Neural progenitor cell (in vitro differentiated cells): ENCODE measurements at regions not wholly inside any gene's neighbourhood (a gene's known extent, or its start where the extent isn't known, plus 50 kb on each side); places are given as distances from the start of the nearest gene placed in this dataset.

Experiments
- DNase-seq: peaks from one replicate; pipeline ENCODE4 v3.0.0-alpha.2; 2016; ENCODE audit warnings: low spot score
- H2AFZ ChIP-seq: fragments of 200-600 bp; sonication (generic); replicated peaks from 2 replicates; pipeline ENCODE4 v1.6.1; 2016; ENCODE audit warnings: antibody characterized with exemption
- H3F3A ChIP-seq: fragments of 200-600 bp; sonication (generic); 2 replicates; pipeline ENCODE4 v1.6.1; 2016; ENCODE audit warnings: antibody characterized with exemption, low read depth
- H3K27ac ChIP-seq: fragments of 200-600 bp; sonication (generic); 2 replicates; pipeline ENCODE4 v1.5.1; 2016; ENCODE audit warnings: mild to moderate bottlenecking
- H3K27me3 ChIP-seq: fragments of 200-600 bp; sonication (generic); 2 replicates; pipeline ENCODE4 v1.6.1; 2016; ENCODE audit warnings: mild to moderate bottlenecking, moderate library complexity
- H3K36me3 ChIP-seq: fragments of 200-600 bp; sonication (generic); 2 replicates; pipeline ENCODE4 v1.5.1; 2016
- H3K4me1 ChIP-seq: fragments of 200-600 bp; sonication (generic); 2 replicates; pipeline ENCODE4 v1.6.1; 2016; ENCODE audit warnings: mixed run types
- H3K4me2 ChIP-seq: fragments of 200-600 bp; sonication (generic); 2 replicates; pipeline ENCODE4 v1.6.1; 2016
- H3K4me3 ChIP-seq: fragments of 200-600 bp; sonication (generic); 2 replicates; pipeline ENCODE4 v1.5.1; 2016
- H3K79me2 ChIP-seq: fragments of 200-600 bp; sonication (generic); 2 replicates; pipeline ENCODE4 v1.6.1; 2016; ENCODE audit warnings: low read depth
- H3K9ac ChIP-seq: fragments of 200-600 bp; sonication (generic); 2 replicates; pipeline ENCODE4 v1.6.1; 2016
- H3K9me3 ChIP-seq: fragments of 200-600 bp; sonication (generic); 2 replicates; pipeline ENCODE4 v1.5.1; 2016; ENCODE audit warnings: low read depth
- H4K20me1 ChIP-seq: fragments of 200-600 bp; sonication (generic); 2 replicates; pipeline ENCODE4 v1.6.1; 2016; ENCODE audit warnings: low read depth
- H3K27ac Mint-ChIP-seq: 3 replicates; pipeline ENCODE4 v1.8.0; 2021; ENCODE audit warnings: mixed read lengths
- H3K27me3 Mint-ChIP-seq: 2 replicates; pipeline ENCODE4 v1.8.0; 2022; ENCODE audit warnings: low read depth, mild to moderate bottlenecking, inconsistent platforms, moderate library complexity, mixed read lengths; ENCODE audit not compliant: insufficient read depth
- H3K36me3 Mint-ChIP-seq: 3 replicates; pipeline ENCODE4 v1.8.0; 2021; ENCODE audit warnings: mixed read lengths
- H3K4me1 Mint-ChIP-seq: 3 replicates; pipeline ENCODE4 v1.8.0; 2021; ENCODE audit warnings: mixed read lengths
- H3K4me3 Mint-ChIP-seq: 3 replicates; pipeline ENCODE4 v1.8.0; 2021; ENCODE audit warnings: mild to moderate bottlenecking, moderate library complexity, mixed read lengths
- H3K9me3 Mint-ChIP-seq: 3 replicates; pipeline ENCODE4 v1.8.0; 2020; ENCODE audit warnings: mixed read lengths
- CTCF ChIP-seq: fragments of 200-600 bp; sonication (generic); IDR thresholded peaks from 2 replicates; pipeline ENCODE4 v1.5.1; 2017; ENCODE audit warnings: antibody characterized with exemption, mild to moderate bottlenecking
- EZH2 ChIP-seq: fragments of 200-600 bp; sonication (generic); IDR thresholded peaks from 2 replicates; pipeline ENCODE4 v1.6.1; 2017; ENCODE audit warnings: antibody characterized with exemption, mild to moderate bottlenecking, moderate library complexity
- EZH2phosphoT487 ChIP-seq: fragments of 200-600 bp; sonication (generic); IDR thresholded peaks from 2 replicates; pipeline ENCODE4 v1.6.1; 2017; ENCODE audit warnings: antibody characterized with exemption

GRCh38 chr11:39462506-39462905 is 1996.9 kb downstream of the LRRC4C start:
- Histone ChIP-seq H3F3A (no peaks in the 10 kb centered on the region), H3K36me3 (no peaks in the 10 kb centered on the region), H3K79me2 (no peaks in the 10 kb centered on the region), H3K4me3 (no peak overlapping the region), H3K27me3 (no peaks in the 10 kb centered on the region), H2AFZ (no peak overlapping the region), H3K4me2 (no peak overlapping the region), H3K9ac (no peak overlapping the region), H3K4me1 (no peaks in the 10 kb centered on the region), H4K20me1 (no peaks in the 10 kb centered on the region), H3K27ac (no peak overlapping the region), H3K9me3 (no peaks in the 10 kb centered on the region)
- Mint-ChIP-seq H3K27me3 (peaks cover 2% of the 10 kb centered on the region), H3K9me3 (no peaks in the 10 kb centered on the region), H3K36me3 (no peaks in the 10 kb centered on the region), H3K4me3 (no peak overlapping the region), H3K27ac (no peak overlapping the region), H3K4me1 (peaks cover 4% of the 10 kb centered on the region)
- DNase-seq, result no peak
- TF ChIP-seq EZH2phosphoT487 (no peak), CTCF (no peak)

- no peak overlapping the region for H3K4me3 Mint-ChIP-seq
- no peak for DNase-seq
- Histone ChIP-seq H3K9me3 (no peaks in the 10 kb centered on the region), H4K20me1 (no peaks in the 10 kb centered on the region), H3K27ac (no peak overlapping the region), H2AFZ (no peak overlapping the region), H3K9ac (no peak overlapping the region), H3K4me1 (no peaks in the 10 kb centered on the region), H3K27me3 (no peaks in the 10 kb centered on the region), H3K4me3 (no peak overlapping the region), H3K79me2 (no peaks in the 10 kb centered on the region), H3K4me2 (no peak overlapping the region), H3F3A (no peaks in the 10 kb centered on the region), H3K36me3 (no peaks in the 10 kb centered on the region)
- H3K27ac Mint-ChIP-seq, result no peak overlapping the region
- no peaks in the 10 kb centered on the region for H3K36me3 Mint-ChIP-seq
- no peak for TF ChIP-seq EZH2phosphoT487
- TF ChIP-seq CTCF, result no peak
- TF ChIP-seq EZH2, result no peak
- H3K27me3 Mint-ChIP-seq, result peaks cover 2% of the 10 kb centered on the region
- H3K4me1 Mint-ChIP-seq, result peaks cover 4% of the 10 kb centered on the region
- H3K9me3 Mint-ChIP-seq, result no peaks in the 10 kb centered on the region
Measured at GRCh38 chr11:39461066-39461465, 1998.4 kb downstream of the LRRC4C start.

GRCh38 chr11:39459606-39460005 is 1999.8 kb downstream of the LRRC4C start:
- Histone ChIP-seq H3K36me3 (no peaks in the 10 kb centered on the region), H2AFZ (no peak overlapping the region), H3K27ac (no peak overlapping the region), H4K20me1 (no peaks in the 10 kb centered on the region), H3K79me2 (no peaks in the 10 kb centered on the region), H3K27me3 (no peaks in the 10 kb centered on the region), H3K4me1 (no peaks in the 10 kb centered on the region), H3K9ac (no peak overlapping the region), H3K4me2 (no peak overlapping the region), H3K4me3 (no peak overlapping the region), H3K9me3 (no peaks in the 10 kb centered on the region), H3F3A (no peaks in the 10 kb centered on the region)
- Mint-ChIP-seq H3K27ac (no peak overlapping the region), H3K4me3 (no peak overlapping the region), H3K4me1 (peaks cover 4% of the 10 kb centered on the region), H3K36me3 (no peaks in the 10 kb centered on the region), H3K9me3 (no peaks in the 10 kb centered on the region), H3K27me3 (peaks cover 2% of the 10 kb centered on the region)
- DNase-seq, result no peak
- TF ChIP-seq EZH2phosphoT487 (no peak), EZH2 (no peak), CTCF (no peak)

- H3K4me3 ChIP-seq, result no peak overlapping the region
- no peaks in the 10 kb centered on the region for H4K20me1 ChIP-seq
- H3K27ac ChIP-seq, result no peak overlapping the region
- H3K9me3 ChIP-seq, result no peaks in the 10 kb centered on the region
- no peaks in the 10 kb centered on the region for H3K27me3 ChIP-seq
- H3K79me2 ChIP-seq, result no peaks in the 10 kb centered on the region
- no peaks in the 10 kb centered on the region for H3K4me1 ChIP-seq
- Mint-ChIP-seq H3K27me3 (peaks cover 2% of the 10 kb centered on the region), H3K4me3 (no peak overlapping the region), H3K9me3 (no peaks in the 10 kb centered on the region), H3K27ac (no peak overlapping the region), H3K36me3 (no peaks in the 10 kb centered on the region), H3K4me1 (peaks cover 4% of the 10 kb centered on the region)
- TF ChIP-seq EZH2phosphoT487 (no peak), EZH2 (no peak), CTCF (no peak)
- no peak for DNase-seq
- no peaks in the 10 kb centered on the region for H3K36me3 ChIP-seq
- H2AFZ ChIP-seq, result no peak overlapping the region
- H3K4me2 ChIP-seq, result no peak overlapping the region
- H3F3A ChIP-seq, result no peaks in the 10 kb centered on the region
- no peak overlapping the region for H3K9ac ChIP-seq
Measured at GRCh38 chr11:39458481-39458880, 2001.0 kb downstream of the LRRC4C start.
